ENCODE measurements at regions not wholly inside any gene's neighbourhood (a gene's known extent, or its start where the extent isn't known, plus 50 kb on each side); places are given as distances from the start of the nearest gene placed in this dataset.

DNA sequence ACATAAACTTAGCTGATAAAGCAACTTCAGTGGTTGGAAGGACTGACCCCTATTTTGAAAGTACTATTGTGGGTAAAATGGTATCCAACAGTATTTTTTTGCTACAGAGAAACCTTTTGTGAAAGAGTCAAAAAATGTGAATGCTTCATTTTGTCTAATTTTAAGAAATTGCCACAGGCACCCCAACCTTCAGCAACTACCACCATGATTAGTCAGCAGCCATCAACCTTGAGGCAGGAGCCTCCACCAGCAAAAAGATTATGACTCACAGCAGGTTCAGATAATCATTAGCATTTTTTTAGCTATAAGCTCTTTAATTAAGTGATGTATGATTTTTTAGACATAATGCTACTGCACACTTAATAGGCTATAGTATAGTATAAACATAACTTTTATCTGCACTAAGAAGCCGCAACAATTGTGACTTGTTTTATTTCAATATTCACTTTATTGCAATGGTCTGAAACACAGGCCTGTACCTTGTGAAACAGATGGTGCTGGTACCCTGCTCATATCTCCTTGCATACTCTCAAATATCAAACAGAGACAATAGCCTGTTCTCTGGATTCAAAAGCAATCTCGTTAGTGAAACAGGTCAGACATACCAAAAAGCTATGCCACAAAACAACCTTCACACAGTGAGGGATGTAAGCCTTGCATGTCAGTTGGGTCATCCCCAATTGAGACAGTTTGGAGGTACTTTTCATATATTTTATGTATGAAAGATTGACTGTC, 261.2 kb upstream of the FAM174A start:
- no peak overlapping the region for H3K4me2 ChIP-seq (ENCODE audit: low read depth, low read length)
- TF ChIP-seq EZH2phosphoT487 (IDR thresholded peaks at IDR 0.05; ENCODE audit: low read length) (no peak), EZH2 (optimal IDR thresholded peaks at IDR 0.05; ENCODE audit: low read depth, low read length) (no peak)
- TF ChIP-seq, protein P1, sequence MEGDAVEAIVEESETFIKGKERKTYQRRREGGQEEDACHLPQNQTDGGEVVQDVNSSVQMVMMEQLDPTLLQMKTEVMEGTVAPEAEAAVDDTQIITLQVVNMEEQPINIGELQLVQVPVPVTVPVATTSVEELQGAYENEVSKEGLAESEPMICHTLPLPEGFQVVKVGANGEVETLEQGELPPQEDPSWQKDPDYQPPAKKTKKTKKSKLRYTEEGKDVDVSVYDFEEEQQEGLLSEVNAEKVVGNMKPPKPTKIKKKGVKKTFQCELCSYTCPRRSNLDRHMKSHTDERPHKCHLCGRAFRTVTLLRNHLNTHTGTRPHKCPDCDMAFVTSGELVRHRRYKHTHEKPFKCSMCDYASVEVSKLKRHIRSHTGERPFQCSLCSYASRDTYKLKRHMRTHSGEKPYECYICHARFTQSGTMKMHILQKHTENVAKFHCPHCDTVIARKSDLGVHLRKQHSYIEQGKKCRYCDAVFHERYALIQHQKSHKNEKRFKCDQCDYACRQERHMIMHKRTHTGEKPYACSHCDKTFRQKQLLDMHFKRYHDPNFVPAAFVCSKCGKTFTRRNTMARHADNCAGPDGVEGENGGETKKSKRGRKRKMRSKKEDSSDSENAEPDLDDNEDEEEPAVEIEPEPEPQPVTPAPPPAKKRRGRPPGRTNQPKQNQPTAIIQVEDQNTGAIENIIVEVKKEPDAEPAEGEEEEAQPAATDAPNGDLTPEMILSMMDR (IDR thresholded peaks at IDR 0.05; ENCODE audit: low read length) = no peak
- no peaks in the 10 kb centered on the region for H3K9me2 ChIP-seq (replicated peaks; ENCODE audit: insufficient read depth, low read length)
- H3K79me2 ChIP-seq (ENCODE audit: low read length) = no peaks in the 10 kb centered on the region
- no peak for DNase-seq
- H3K4me1 ChIP-seq (ENCODE audit: low read length) = no peaks in the 10 kb centered on the region
- no peak overlapping the region for H3K4me3 ChIP-seq (ENCODE audit: low read length)
- no peaks in the 10 kb centered on the region for H3K9me3 ChIP-seq (replicated peaks; ENCODE audit: insufficient read depth, low read length)
- H3K27ac ChIP-seq (ENCODE audit: low read length) = no peak overlapping the region
- H4K20me1 ChIP-seq (ENCODE audit: insufficient read depth, low read length) = no peaks in the 10 kb centered on the region
- H3F3A ChIP-seq (ENCODE audit: insufficient read depth, low read length) = no peaks in the 10 kb centered on the region
- no peak overlapping the region for H2AFZ ChIP-seq (ENCODE audit: low read length)
- no peaks in the 10 kb centered on the region for H3K27me3 ChIP-seq (replicated peaks; ENCODE audit: insufficient read depth, low read length)
- H3K36me3 ChIP-seq (replicated peaks; ENCODE audit: insufficient read depth, low read length) = no peaks in the 10 kb centered on the region
- H3K9ac ChIP-seq (ENCODE audit: low read length) = no peak overlapping the region

DNA sequence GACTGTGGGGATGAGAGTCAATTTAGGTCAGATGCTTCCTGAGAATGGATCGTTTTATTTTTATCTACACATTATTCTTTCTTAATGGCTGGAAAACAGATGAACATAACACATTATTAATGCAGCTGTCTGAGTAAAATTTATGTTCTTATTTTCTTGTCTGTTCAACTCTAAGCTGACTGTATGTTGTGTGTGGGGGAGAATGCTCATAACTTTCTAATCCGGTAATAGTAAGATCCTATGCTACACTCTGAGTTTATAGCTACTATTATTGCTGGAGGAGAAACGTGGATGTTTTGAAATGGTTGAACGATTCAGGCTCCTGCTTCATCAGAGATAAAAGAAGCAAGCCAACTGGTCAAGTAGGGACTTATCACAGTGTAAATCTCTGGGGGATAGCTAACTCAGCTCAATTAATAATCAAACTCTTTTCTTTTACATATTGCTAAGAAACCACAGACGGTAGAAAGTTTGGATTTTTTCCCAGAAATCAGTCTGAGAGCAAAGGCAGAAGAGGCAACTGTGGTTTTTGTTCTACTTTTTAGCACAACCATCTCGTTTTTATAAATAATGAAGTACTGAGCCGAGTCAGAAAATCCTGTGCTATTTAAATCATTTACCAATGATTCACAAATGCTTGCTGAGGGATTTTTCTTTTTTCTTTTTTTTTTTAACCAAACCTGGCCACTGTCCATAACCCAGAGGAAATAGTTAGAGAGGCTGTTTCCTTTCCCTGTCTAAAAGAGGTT, 265.0 kb upstream of the FAM174A start:
- H3K79me2 ChIP-seq (ENCODE audit: low read length) = no peaks in the 10 kb centered on the region
- H3K36me3 ChIP-seq (replicated peaks; ENCODE audit: insufficient read depth, low read length) = no peaks in the 10 kb centered on the region
- no peaks in the 10 kb centered on the region for H3K9me3 ChIP-seq (replicated peaks; ENCODE audit: insufficient read depth, low read length)
- no peaks in the 10 kb centered on the region for H4K20me1 ChIP-seq (ENCODE audit: insufficient read depth, low read length)
- H3F3A ChIP-seq (ENCODE audit: insufficient read depth, low read length) = no peaks in the 10 kb centered on the region
- no peaks in the 10 kb centered on the region for H3K27me3 ChIP-seq (replicated peaks; ENCODE audit: insufficient read depth, low read length)
- no peak for DNase-seq
- no peaks in the 10 kb centered on the region for H3K4me1 ChIP-seq (ENCODE audit: low read length)
- H3K4me3 ChIP-seq (ENCODE audit: low read length) = no peak overlapping the region
- TF ChIP-seq EZH2phosphoT487 (IDR thresholded peaks at IDR 0.05; ENCODE audit: low read length) = no peak
- TF ChIP-seq EZH2 (optimal IDR thresholded peaks at IDR 0.05; ENCODE audit: low read depth, low read length) = no peak
- H3K9ac ChIP-seq (ENCODE audit: low read length) = no peak overlapping the region
- no peak overlapping the region for H3K27ac ChIP-seq (ENCODE audit: low read length)
- H3K9me2 ChIP-seq (replicated peaks; ENCODE audit: insufficient read depth, low read length) = no peaks in the 10 kb centered on the region
- no peak overlapping the region for H3K4me2 ChIP-seq (ENCODE audit: low read depth, low read length)
- no peak overlapping the region for H2AFZ ChIP-seq (ENCODE audit: low read length)

DNA sequence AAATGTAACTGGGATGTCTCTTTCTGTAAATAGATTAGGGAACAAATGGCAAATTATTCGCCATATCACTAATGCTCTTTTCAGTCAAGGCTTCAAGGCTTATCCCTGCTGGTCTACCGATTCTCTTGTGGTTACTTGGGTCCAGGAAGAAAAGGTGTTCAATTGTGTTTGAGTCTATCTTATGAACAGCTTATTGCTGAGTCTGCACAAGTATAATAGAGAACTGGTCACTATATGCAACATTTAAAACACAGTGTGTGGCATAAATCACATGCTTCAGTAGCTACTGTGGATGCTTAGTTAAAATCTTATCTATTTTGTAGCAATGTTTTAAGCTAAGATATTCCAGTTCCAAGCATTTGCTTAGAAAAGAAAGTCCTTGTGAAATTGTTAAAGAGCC, 274.2 kb upstream of the FAM174A start:
- no peak overlapping the region for H3K27ac ChIP-seq (ENCODE audit: low read length)

More for the DNA sequence above, 274.2 kb upstream of the FAM174A start:
- H3K9me3 ChIP-seq (replicated peaks; ENCODE audit: insufficient read depth, low read length) = no peaks in the 10 kb centered on the region
- H3K9ac ChIP-seq (ENCODE audit: low read length) = no peak overlapping the region
- H2AFZ ChIP-seq (ENCODE audit: low read length) = peak overlapping the region; percentile 21
- H3K9me2 ChIP-seq (replicated peaks; ENCODE audit: insufficient read depth, low read length) = no peaks in the 10 kb centered on the region
- H3F3A ChIP-seq (ENCODE audit: insufficient read depth, low read length) = no peaks in the 10 kb centered on the region
- TF ChIP-seq EZH2 (optimal IDR thresholded peaks at IDR 0.05; ENCODE audit: low read depth, low read length) = no peak
- TF ChIP-seq, protein P1 (IDR thresholded peaks at IDR 0.05; ENCODE audit: low read length) = no peak
- no peak for TF ChIP-seq EZH2phosphoT487 (IDR thresholded peaks at IDR 0.05; ENCODE audit: low read length)
- DNase-seq = peak; percentile 20
- H3K4me3 ChIP-seq (ENCODE audit: low read length) = peak overlapping the region; percentile 47
- no peaks in the 10 kb centered on the region for H3K79me2 ChIP-seq (ENCODE audit: low read length)
- H3K27me3 ChIP-seq (replicated peaks; ENCODE audit: insufficient read depth, low read length) = no peaks in the 10 kb centered on the region
- peak overlapping the region; percentile 64 for H3K4me2 ChIP-seq (ENCODE audit: low read depth, low read length)
- H3K36me3 ChIP-seq (replicated peaks; ENCODE audit: insufficient read depth, low read length) = no peaks in the 10 kb centered on the region
- H3K4me1 ChIP-seq (ENCODE audit: low read length) = no peaks in the 10 kb centered on the region
- H4K20me1 ChIP-seq (ENCODE audit: insufficient read depth, low read length) = no peaks in the 10 kb centered on the region

All from MM.1S (cell line).